ENCODE measurements at regions not wholly inside any gene's neighbourhood (a gene's known extent, or its start where the extent isn't known, plus 50 kb on each side); places are given as distances from the start of the nearest gene placed in this dataset.

GRCh38 chr1:184160236-184160635, 108.7 kb downstream of the TSEN15 start:
- WGBS (ENCODE audit: extremely low coverage, insufficient read length, low lambda C conversion rate): no CpG with 5 or more reads among the region's 2 CpGs
- H3K27ac ChIP-seq (ENCODE audit: insufficient read length, low read depth, low read length): no peak overlapping the region
- H4K91ac ChIP-seq (ENCODE audit: insufficient read length, low read depth, low read length): no peak overlapping the region
- no peak overlapping the region for H4K8ac ChIP-seq (replicated peaks; ENCODE audit: insufficient read length, low read depth, low read length)
- no peaks in the 10 kb centered on the region for H4K20me1 ChIP-seq (ENCODE audit: control insufficient read depth, insufficient read depth, insufficient read length)
- no peaks in the 10 kb centered on the region for H3K36me3 Mint-ChIP-seq (ENCODE audit: insufficient read depth in 1 of 3, low read depth in 3 of 3)
- H2AFZ ChIP-seq (ENCODE audit: low read length): no peak overlapping the region
- H2BK120ac ChIP-seq (ENCODE audit: low read depth, low read length, poor library complexity, severe bottlenecking): no peak overlapping the region
- H3T11ph ChIP-seq (ENCODE audit: low read length): no peak overlapping the region
- H2AK5ac ChIP-seq (ENCODE audit: insufficient read length, low read length): no peak overlapping the region
- H2BK5ac ChIP-seq (ENCODE audit: insufficient read length, low read length): no peak overlapping the region
- no peak overlapping the region for H3K9ac ChIP-seq (ENCODE audit: extremely low read depth, insufficient read length, low read length)
- no peak overlapping the region for H3K4me2 ChIP-seq (ENCODE audit: insufficient read depth, insufficient read length, low read length)
- no peaks in the 10 kb centered on the region for H3K79me1 ChIP-seq (ENCODE audit: insufficient read depth, low read depth, low read length, poor library complexity, severe bottlenecking)
- H3K23ac ChIP-seq (ENCODE audit: insufficient read length, low read depth, low read length): no peak overlapping the region
- no peaks in the 10 kb centered on the region for H3K79me2 ChIP-seq (ENCODE audit: insufficient read depth, low read length)
- H3K27me3 Mint-ChIP-seq (ENCODE audit: low read depth): no peaks in the 10 kb centered on the region
- DNase-seq: no peak
- H3K4me1 ChIP-seq (ENCODE audit: insufficient read depth, low read length): peaks cover 3% of the 10 kb centered on the region; the same call in 1 of the 2 replicates
- H3K18ac ChIP-seq (ENCODE audit: insufficient read length, low read depth, low read length): no peak overlapping the region
- H2BK12ac ChIP-seq (ENCODE audit: insufficient read length, low read depth, low read length): no peak overlapping the region
- no peak overlapping the region for H3K27ac Mint-ChIP-seq
- no peak for TF ChIP-seq CTCF (conservative IDR thresholded peaks at IDR 0.05)
- peaks cover 7 to 13% of the 10 kb centered on the region in 2 experiments for H3K4me1 Mint-ChIP-seq
- H2BK15ac ChIP-seq (ENCODE audit: low read depth, low read length): no peak overlapping the region
- no peak overlapping the region for H4K5ac ChIP-seq (ENCODE audit: insufficient read length, low read depth, low read length)
- H3K14ac ChIP-seq (ENCODE audit: insufficient read depth, low read length): no peak overlapping the region
- no peak overlapping the region for H3K4ac ChIP-seq (ENCODE audit: low read depth, low read length)
- no peak overlapping the region for H3K56ac ChIP-seq (ENCODE audit: insufficient read length, low read depth, low read length)
- H2BK20ac ChIP-seq (ENCODE audit: low read depth, low read length, poor library complexity, severe bottlenecking): no peak overlapping the region
- no peak overlapping the region for H3K4me3 Mint-ChIP-seq
- H3K9me3 Mint-ChIP-seq: no peaks in the 10 kb centered on the region
- H3K23me2 ChIP-seq (ENCODE audit: insufficient read length, low read depth, low read length, poor library complexity, severe bottlenecking): no peaks in the 10 kb centered on the region
- no peaks in the 10 kb centered on the region for H3K27me3 ChIP-seq (ENCODE audit: insufficient read depth, low read length)
- no peaks in the 10 kb centered on the region for H3K9me3 ChIP-seq (ENCODE audit: control insufficient read depth, low read depth, low read length)
